ENCODE measurements at regions not wholly inside any gene's neighbourhood (a gene's known extent, or its start where the extent isn't known, plus 50 kb on each side); places are given as distances from the start of the nearest gene placed in this dataset.

DNA sequence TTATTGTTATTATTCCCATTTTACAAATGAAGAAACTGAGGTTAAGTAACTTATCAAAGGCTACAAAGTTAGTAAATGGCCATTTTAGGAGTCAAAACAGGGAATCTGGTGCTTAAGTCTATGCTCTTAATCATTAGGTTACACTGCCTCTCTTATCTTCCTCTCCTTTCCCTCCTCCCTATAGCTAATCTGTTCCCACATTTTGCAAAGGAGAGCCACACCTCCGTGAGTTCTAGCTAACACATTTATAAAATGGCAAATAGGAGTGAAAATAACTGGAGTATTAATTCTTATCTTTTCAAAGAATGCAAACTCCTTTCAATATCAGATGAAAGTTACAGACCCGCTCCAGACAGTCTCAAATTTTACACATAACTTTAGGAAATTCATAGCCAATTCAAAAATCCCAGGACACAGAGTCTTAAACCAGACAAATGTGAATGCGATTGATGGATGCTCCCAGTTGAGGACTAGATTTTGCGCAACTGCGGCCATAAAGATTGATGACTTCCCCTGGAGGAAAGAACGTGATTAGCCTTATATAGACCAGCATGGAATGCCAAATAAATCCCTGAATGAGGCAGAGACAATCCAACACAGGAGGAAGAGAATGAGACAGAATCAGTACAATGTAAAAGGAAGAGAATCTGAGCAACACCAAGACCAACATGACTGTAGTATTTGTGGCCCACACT is 225.0 kb upstream of the ARID2 start:
- H3K4me1 ChIP-seq = no peaks in the 10 kb centered on the region
- no peak overlapping the region for H3K27ac ChIP-seq
- H3K36me3 ChIP-seq = no peaks in the 10 kb centered on the region
- no peak overlapping the region for H3K4me3 ChIP-seq
- no peak for DNase-seq
- H3K9me3 ChIP-seq = no peaks in the 10 kb centered on the region
- TF ChIP-seq, protein P1, sequence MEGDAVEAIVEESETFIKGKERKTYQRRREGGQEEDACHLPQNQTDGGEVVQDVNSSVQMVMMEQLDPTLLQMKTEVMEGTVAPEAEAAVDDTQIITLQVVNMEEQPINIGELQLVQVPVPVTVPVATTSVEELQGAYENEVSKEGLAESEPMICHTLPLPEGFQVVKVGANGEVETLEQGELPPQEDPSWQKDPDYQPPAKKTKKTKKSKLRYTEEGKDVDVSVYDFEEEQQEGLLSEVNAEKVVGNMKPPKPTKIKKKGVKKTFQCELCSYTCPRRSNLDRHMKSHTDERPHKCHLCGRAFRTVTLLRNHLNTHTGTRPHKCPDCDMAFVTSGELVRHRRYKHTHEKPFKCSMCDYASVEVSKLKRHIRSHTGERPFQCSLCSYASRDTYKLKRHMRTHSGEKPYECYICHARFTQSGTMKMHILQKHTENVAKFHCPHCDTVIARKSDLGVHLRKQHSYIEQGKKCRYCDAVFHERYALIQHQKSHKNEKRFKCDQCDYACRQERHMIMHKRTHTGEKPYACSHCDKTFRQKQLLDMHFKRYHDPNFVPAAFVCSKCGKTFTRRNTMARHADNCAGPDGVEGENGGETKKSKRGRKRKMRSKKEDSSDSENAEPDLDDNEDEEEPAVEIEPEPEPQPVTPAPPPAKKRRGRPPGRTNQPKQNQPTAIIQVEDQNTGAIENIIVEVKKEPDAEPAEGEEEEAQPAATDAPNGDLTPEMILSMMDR (IDR thresholded peaks at IDR 0.05) = no peak
- H3K27me3 ChIP-seq = no peaks in the 10 kb centered on the region
- intact Hi-C loops (cut with DNase I; ENCODE audit: low total_unique reads) = loop anchor here (2.0 kb wide), 1 partner anchor 14 kb away; no protein-coding TSS in a partner anchor

GRCh38 chr12:45509187-45509586 is 220.3 kb upstream of the ARID2 start:
- no peak for DNase-seq
- no peaks in the 10 kb centered on the region for H3K36me3 ChIP-seq
- intact Hi-C loops (cut with DNase I; ENCODE audit: low total_unique reads) = no loop called here
- no peaks in the 10 kb centered on the region for H3K4me1 ChIP-seq
- H3K9me3 ChIP-seq = no peaks in the 10 kb centered on the region
- TF ChIP-seq, protein P1 (IDR thresholded peaks at IDR 0.05) = no peak
- no peak overlapping the region for H3K27ac ChIP-seq
- no peak overlapping the region for H3K4me3 ChIP-seq
- no peaks in the 10 kb centered on the region for H3K27me3 ChIP-seq

DNA sequence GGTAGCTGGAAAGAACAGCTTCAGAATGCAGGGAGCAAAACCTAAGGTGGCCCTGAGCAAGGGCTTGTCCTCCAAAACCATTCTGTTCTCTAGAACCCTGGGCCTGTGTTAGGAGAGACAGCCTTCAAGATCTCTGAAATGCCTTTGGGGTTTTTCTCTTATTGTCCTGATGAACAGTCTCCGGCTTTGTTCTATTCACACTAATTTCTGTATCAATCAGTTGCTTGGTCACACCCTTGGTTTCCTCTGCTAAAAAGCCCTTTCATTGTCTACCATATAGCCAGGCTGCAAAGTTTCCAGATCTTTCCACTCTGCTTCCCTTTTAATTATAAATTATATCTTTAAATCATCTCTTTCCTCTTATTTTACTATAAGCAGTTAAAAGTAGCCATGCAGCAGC is 219.9 kb upstream of the ARID2 start:
- no peaks in the 10 kb centered on the region for H3K4me1 ChIP-seq
- H3K27me3 ChIP-seq = no peaks in the 10 kb centered on the region
- H3K9me3 ChIP-seq = no peaks in the 10 kb centered on the region
- TF ChIP-seq, protein P1 (IDR thresholded peaks at IDR 0.05) = no peak
- no peaks in the 10 kb centered on the region for H3K36me3 ChIP-seq
- no peak for DNase-seq
- no peak overlapping the region for H3K27ac ChIP-seq
- intact Hi-C loops (cut with DNase I; ENCODE audit: low total_unique reads) = no loop called here
- no peak overlapping the region for H3K4me3 ChIP-seq

- Histone ChIP-seq H3K4me3 (no peak overlapping the region), H3K27me3 (no peaks in the 10 kb centered on the region), H3K36me3 (no peaks in the 10 kb centered on the region), H3K9me3 (no peaks in the 10 kb centered on the region), H3K27ac (no peak overlapping the region), H3K4me1 (no peaks in the 10 kb centered on the region)
- TF ChIP-seq, protein P1 (IDR thresholded peaks at IDR 0.05) = no peak
- no peak for DNase-seq
- intact Hi-C loops (cut with DNase I; ENCODE audit: low total_unique reads) = no loop called here
Measured at GRCh38 chr12:45517381-45517780, 212.1 kb upstream of the ARID2 start.

- intact Hi-C loops (cut with DNase I; ENCODE audit: low total_unique reads) = loop anchor here (2.0 kb wide), 1 partner anchor 14 kb away; no protein-coding TSS in a partner anchor
- Histone ChIP-seq H3K36me3 (no peaks in the 10 kb centered on the region), H3K4me3 (no peak overlapping the region), H3K9me3 (no peaks in the 10 kb centered on the region), H3K27ac (no peak overlapping the region), H3K4me1 (no peaks in the 10 kb centered on the region), H3K27me3 (no peaks in the 10 kb centered on the region)
- no peak for DNase-seq
- TF ChIP-seq, protein P1 (IDR thresholded peaks at IDR 0.05) = no peak
Measured at GRCh38 chr12:45518291-45519235, 210.9 kb upstream of the ARID2 start.

Data from tibial artery (tissue), 4 donors.